ENCODE measurements at regions not wholly inside any gene's neighbourhood (a gene's known extent, or its start where the extent isn't known, plus 50 kb on each side); places are given as distances from the start of the nearest gene placed in this dataset.

GRCh38 chr3:87425056-87425455 is 148.7 kb upstream of the POU1F1 start:
- H3K27ac Mint-ChIP-seq = no peak overlapping the region
- no peaks in the 10 kb centered on the region for H3K9me3 Mint-ChIP-seq
- DNase-seq (no peak), ATAC-seq (replicated peaks in 1 of 2) (no peak)
- no peaks in the 10 kb centered on the region for H3K36me3 Mint-ChIP-seq (ENCODE audit: insufficient read depth in 2 of 2)
- no peak overlapping the region for H3K4me3 Mint-ChIP-seq
- no peaks in the 10 kb centered on the region for H3K27me3 Mint-ChIP-seq (ENCODE audit: low read depth)
- H3K4me1 Mint-ChIP-seq (ENCODE audit: low read depth) = no peaks in the 10 kb centered on the region

GRCh38 chr3:87423336-87423735 is 147.0 kb upstream of the POU1F1 start:
- Mint-ChIP-seq H3K27me3 (ENCODE audit: low read depth) (no peaks in the 10 kb centered on the region), H3K4me1 (ENCODE audit: low read depth) (no peaks in the 10 kb centered on the region), H3K27ac (no peak overlapping the region), H3K4me3 (no peak overlapping the region), H3K9me3 (no peaks in the 10 kb centered on the region), H3K36me3 (ENCODE audit: insufficient read depth in 2 of 2) (no peaks in the 10 kb centered on the region)
- DNase-seq = no peak
- no peak for ATAC-seq (replicated peaks in 1 of 2)

GRCh38 chr3:87422333-87422732 is 145.9 kb upstream of the POU1F1 start:
- no peak overlapping the region for H3K4me3 Mint-ChIP-seq
- no peaks in the 10 kb centered on the region for H3K36me3 Mint-ChIP-seq (ENCODE audit: insufficient read depth in 2 of 2)
- no peak for DNase-seq
- H3K27ac Mint-ChIP-seq = no peak overlapping the region
- H3K27me3 Mint-ChIP-seq (ENCODE audit: low read depth) = no peaks in the 10 kb centered on the region
- no peaks in the 10 kb centered on the region for H3K9me3 Mint-ChIP-seq
- H3K4me1 Mint-ChIP-seq (ENCODE audit: low read depth) = no peaks in the 10 kb centered on the region
- no peak for ATAC-seq (replicated peaks in 1 of 2)

- Mint-ChIP-seq H3K27me3 (ENCODE audit: low read depth) (no peaks in the 10 kb centered on the region), H3K9me3 (no peaks in the 10 kb centered on the region), H3K36me3 (ENCODE audit: insufficient read depth in 2 of 2) (no peaks in the 10 kb centered on the region), H3K4me3 (no peak overlapping the region), H3K4me1 (ENCODE audit: low read depth) (no peaks in the 10 kb centered on the region), H3K27ac (no peak overlapping the region)
- ATAC-seq (replicated peaks in 1 of 2) (no peak), DNase-seq (no peak)
Observed at GRCh38 chr3:87420171-87420570, 143.8 kb upstream of the POU1F1 start.

GRCh38 chr3:87414271-87414670 is 137.9 kb upstream of the POU1F1 start:
- ATAC-seq (replicated peaks in 1 of 2) = no peak
- Mint-ChIP-seq H3K4me3 (no peak overlapping the region), H3K9me3 (no peaks in the 10 kb centered on the region), H3K27me3 (ENCODE audit: low read depth) (no peaks in the 10 kb centered on the region), H3K27ac (no peak overlapping the region), H3K36me3 (ENCODE audit: insufficient read depth in 2 of 2) (no peaks in the 10 kb centered on the region), H3K4me1 (ENCODE audit: low read depth) (no peaks in the 10 kb centered on the region)
- DNase-seq = no peak

- no peaks in the 10 kb centered on the region for H3K36me3 Mint-ChIP-seq (ENCODE audit: insufficient read depth in 2 of 2)
- H3K4me1 Mint-ChIP-seq (ENCODE audit: low read depth) = no peaks in the 10 kb centered on the region
- H3K27ac Mint-ChIP-seq = no peak overlapping the region
- no peak overlapping the region for H3K4me3 Mint-ChIP-seq
- H3K9me3 Mint-ChIP-seq = no peaks in the 10 kb centered on the region
- H3K27me3 Mint-ChIP-seq (ENCODE audit: low read depth) = no peaks in the 10 kb centered on the region
- ATAC-seq (replicated peaks in 1 of 2) (no peak), DNase-seq (no peak)
Observed at GRCh38 chr3:87413814-87414213, 137.4 kb upstream of the POU1F1 start.

- Mint-ChIP-seq H3K4me3 (no peak overlapping the region), H3K9me3 (peaks cover 0 to 3% of the 10 kb centered on the region in 2 donors), H3K27me3 (ENCODE audit: low read depth) (no peaks in the 10 kb centered on the region), H3K36me3 (ENCODE audit: insufficient read depth in 2 of 2) (no peaks in the 10 kb centered on the region), H3K4me1 (ENCODE audit: low read depth) (no peaks in the 10 kb centered on the region), H3K27ac (no peak overlapping the region)
- ATAC-seq (replicated peaks in 1 of 2) = no peak
- no peak for DNase-seq
Observed at GRCh38 chr3:87410110-87410509, 133.7 kb upstream of the POU1F1 start.

- DNase-seq = no peak
- Mint-ChIP-seq H3K27me3 (ENCODE audit: low read depth) (no peaks in the 10 kb centered on the region), H3K36me3 (ENCODE audit: insufficient read depth in 2 of 2) (peaks cover 0 to 2% of the 10 kb centered on the region in 2 donors), H3K4me1 (ENCODE audit: low read depth) (no peaks in the 10 kb centered on the region), H3K9me3 (peaks cover 2 to 12% of the 10 kb centered on the region in 2 donors), H3K27ac (no peak overlapping the region), H3K4me3 (no peak overlapping the region)
- no peak for ATAC-seq (replicated peaks in 1 of 2)
Observed at GRCh38 chr3:87398168-87398801, 121.9 kb upstream of the POU1F1 start.

GRCh38 chr3:87397211-87397610 is 120.8 kb upstream of the POU1F1 start:
- H3K4me3 Mint-ChIP-seq = no peak overlapping the region
- DNase-seq = no peak
- ATAC-seq (replicated peaks in 1 of 2) = no peak
- no peak overlapping the region for H3K27ac Mint-ChIP-seq
- no peaks in the 10 kb centered on the region for H3K27me3 Mint-ChIP-seq (ENCODE audit: low read depth)
- H3K4me1 Mint-ChIP-seq (ENCODE audit: low read depth) = no peaks in the 10 kb centered on the region
- peaks cover 2 to 12% of the 10 kb centered on the region in 2 donors for H3K9me3 Mint-ChIP-seq
- peaks cover 0 to 2% of the 10 kb centered on the region in 2 donors for H3K36me3 Mint-ChIP-seq (ENCODE audit: insufficient read depth in 2 of 2)

- DNase-seq (no peak), ATAC-seq (replicated peaks in 1 of 2) (no peak)
- Mint-ChIP-seq H3K4me1 (ENCODE audit: low read depth) (no peaks in the 10 kb centered on the region), H3K9me3 (peaks cover 2 to 9% of the 10 kb centered on the region in 2 donors), H3K4me3 (no peak overlapping the region), H3K27ac (no peak overlapping the region), H3K36me3 (ENCODE audit: insufficient read depth in 2 of 2) (peaks cover 2 to 3% of the 10 kb centered on the region in 2 donors), H3K27me3 (ENCODE audit: low read depth) (no peaks in the 10 kb centered on the region)
Observed at GRCh38 chr3:87390821-87391220, 114.4 kb upstream of the POU1F1 start.

- no peaks in the 10 kb centered on the region for H3K27me3 Mint-ChIP-seq (ENCODE audit: low read depth)
- H3K4me3 Mint-ChIP-seq = no peak overlapping the region
Observed at GRCh38 chr3:87390353-87390752, 114.0 kb upstream of the POU1F1 start.

GRCh38 chr3:87375231-87375682 is 98.9 kb upstream of the POU1F1 start:
- Mint-ChIP-seq H3K27ac (no peak overlapping the region), H3K27me3 (ENCODE audit: low read depth) (peaks cover 10% of the 10 kb centered on the region)
- no peak for ATAC-seq (replicated peaks in 1 of 2)

More at GRCh38 chr3:87390353-87390752, 114.0 kb upstream of the POU1F1 start:
- H3K9me3 Mint-ChIP-seq = peaks cover 2 to 9% of the 10 kb centered on the region in 2 donors
- peaks cover 2 to 3% of the 10 kb centered on the region in 2 donors for H3K36me3 Mint-ChIP-seq (ENCODE audit: insufficient read depth in 2 of 2)
- ATAC-seq (replicated peaks in 1 of 2) (no peak), DNase-seq (no peak)
- no peak overlapping the region for H3K27ac Mint-ChIP-seq
- no peaks in the 10 kb centered on the region for H3K4me1 Mint-ChIP-seq (ENCODE audit: low read depth)

GRCh38 chr3:87370007-87370406 is 93.6 kb upstream of the POU1F1 start:
- no peak overlapping the region for H3K27ac Mint-ChIP-seq
- no peaks in the 10 kb centered on the region for H3K36me3 Mint-ChIP-seq (ENCODE audit: insufficient read depth in 2 of 2)
- no peaks in the 10 kb centered on the region for H3K4me1 Mint-ChIP-seq (ENCODE audit: low read depth)
- no peak overlapping the region for H3K4me3 Mint-ChIP-seq
- peaks cover 0 to 1% of the 10 kb centered on the region in 2 donors for H3K9me3 Mint-ChIP-seq
- ATAC-seq (replicated peaks in 1 of 2) (no peak), DNase-seq (no peak)
- H3K27me3 Mint-ChIP-seq (ENCODE audit: low read depth) = peaks cover 22% of the 10 kb centered on the region

More at GRCh38 chr3:87375231-87375682, 98.9 kb upstream of the POU1F1 start:
- Mint-ChIP-seq H3K9me3 (no peaks in the 10 kb centered on the region), H3K4me1 (ENCODE audit: low read depth) (no peaks in the 10 kb centered on the region), H3K4me3 (no peak overlapping the region), H3K36me3 (ENCODE audit: insufficient read depth in 2 of 2) (no peaks in the 10 kb centered on the region)
- no peak for DNase-seq

GRCh38 chr3:87367736-87368135 is 91.4 kb upstream of the POU1F1 start:
- DNase-seq (no peak), ATAC-seq (replicated peaks in 1 of 2) (no peak)
- Mint-ChIP-seq H3K27ac (no peak overlapping the region), H3K9me3 (peaks cover 0 to 1% of the 10 kb centered on the region in 2 donors), H3K4me1 (ENCODE audit: low read depth) (no peaks in the 10 kb centered on the region), H3K4me3 (no peak overlapping the region), H3K36me3 (ENCODE audit: insufficient read depth in 2 of 2) (no peaks in the 10 kb centered on the region), H3K27me3 (ENCODE audit: low read depth) (peaks cover 22% of the 10 kb centered on the region)
